ENCODE measurements at regions not wholly inside any gene's neighbourhood (a gene's known extent, or its start where the extent isn't known, plus 50 kb on each side); places are given as distances from the start of the nearest gene placed in this dataset.

- no peak for DNase-seq (ENCODE audit: extremely low read depth, low read depth, low spot score)
Measured at GRCh38 chrX:39204945-39205344, 403.7 kb downstream of the MID1IP1 start.

DNA sequence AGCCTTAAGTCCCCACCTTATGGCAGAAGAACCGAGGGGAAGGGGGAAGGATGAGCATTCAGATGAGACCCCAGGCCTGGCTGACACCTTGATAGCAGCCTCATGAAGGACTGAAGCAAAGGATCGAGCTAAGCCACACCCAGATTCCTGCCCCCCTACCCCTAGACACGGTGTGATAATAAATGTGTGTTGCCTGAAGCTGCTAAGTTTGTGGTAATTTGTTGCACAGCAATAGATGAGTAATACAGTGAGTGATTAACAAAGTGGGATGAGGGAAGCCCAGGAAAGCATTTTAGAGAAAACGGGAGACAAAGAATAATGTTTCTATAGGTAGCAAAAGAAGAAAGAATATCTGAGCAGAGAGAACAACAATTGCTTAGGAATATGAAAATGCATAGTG is 404.2 kb downstream of the MID1IP1 start:
- no peak for DNase-seq (ENCODE audit: extremely low read depth, low read depth, low spot score)

DNA sequence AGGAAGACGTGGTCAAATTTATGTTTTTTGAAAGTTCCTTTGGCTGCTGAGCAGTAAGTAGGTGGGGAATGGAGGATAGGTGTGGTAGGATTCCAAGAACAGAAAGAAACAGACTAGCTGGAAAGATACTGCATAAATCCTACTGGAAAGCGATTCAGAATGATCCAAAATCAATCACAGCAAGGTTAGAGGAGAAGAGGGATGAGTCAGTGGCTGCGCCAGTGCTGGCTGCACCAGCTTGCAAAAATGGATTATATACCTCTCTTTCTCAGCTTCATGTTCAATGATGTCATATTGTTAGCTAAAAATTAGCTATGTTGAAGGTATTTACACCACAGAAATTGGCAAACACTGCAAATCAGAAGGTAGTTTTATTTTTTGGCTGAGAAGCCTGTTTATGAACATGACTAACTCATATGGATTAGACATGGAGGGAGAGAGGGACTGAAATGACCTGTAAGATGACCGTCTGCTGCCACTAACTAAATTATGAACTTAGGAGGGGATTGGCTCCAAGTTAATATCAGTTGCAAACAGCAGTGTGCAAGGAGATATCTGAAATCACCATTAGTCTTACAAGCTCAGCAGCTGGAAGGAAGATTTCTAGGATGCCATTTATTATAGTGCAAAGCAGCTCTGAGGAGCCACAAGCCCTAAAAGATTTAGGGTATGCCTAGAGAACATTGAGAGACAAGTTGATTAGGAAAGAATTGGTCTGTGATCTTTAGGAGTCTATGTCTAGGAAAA is 405.3 kb downstream of the MID1IP1 start:
- no peak for DNase-seq (ENCODE audit: extremely low read depth, low read depth, low spot score)

DNA sequence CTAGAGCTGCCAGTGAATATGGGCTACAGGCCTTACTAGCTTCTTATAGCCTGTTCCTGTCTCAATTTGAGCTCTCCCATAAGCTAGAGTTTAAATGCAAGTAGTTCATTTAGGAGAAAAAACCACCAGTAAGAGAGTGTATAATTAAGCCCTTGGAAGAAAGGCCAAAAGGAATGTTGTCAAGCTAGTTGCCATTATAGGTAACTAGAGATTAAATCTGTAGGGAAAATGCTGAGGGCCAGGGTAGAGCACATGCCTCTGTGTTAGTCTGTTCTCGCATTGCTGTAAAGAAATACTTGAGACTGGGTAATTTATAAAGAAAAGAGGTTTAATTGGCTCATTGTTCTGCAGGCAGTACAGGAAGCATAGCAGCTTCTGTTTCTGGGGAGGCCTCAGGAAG is 410.2 kb downstream of the MID1IP1 start:
- DNase-seq (ENCODE audit: extremely low read depth, low read depth, low spot score): no peak

DNA sequence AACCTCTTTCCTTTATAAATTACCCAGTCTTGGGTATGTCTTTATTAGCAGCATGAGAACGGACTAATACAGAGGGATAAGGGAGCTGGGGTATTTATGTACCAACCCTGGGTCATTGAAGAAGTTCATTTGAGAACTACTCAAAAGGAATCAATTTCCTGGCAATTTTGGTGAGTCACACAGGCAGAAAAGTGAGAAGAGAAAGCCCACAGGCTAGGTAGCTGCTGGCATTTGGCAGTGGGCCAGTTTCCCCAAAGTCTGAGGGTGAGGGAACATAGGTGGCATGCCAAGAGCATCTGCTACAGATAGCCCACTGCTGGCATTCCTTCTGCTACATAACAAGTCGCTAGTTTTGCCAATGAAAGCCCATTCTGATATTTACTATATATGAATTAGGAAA is 411.2 kb downstream of the MID1IP1 start:
- DNase-seq (ENCODE audit: extremely low read depth, low read depth, low spot score): no peak

DNA sequence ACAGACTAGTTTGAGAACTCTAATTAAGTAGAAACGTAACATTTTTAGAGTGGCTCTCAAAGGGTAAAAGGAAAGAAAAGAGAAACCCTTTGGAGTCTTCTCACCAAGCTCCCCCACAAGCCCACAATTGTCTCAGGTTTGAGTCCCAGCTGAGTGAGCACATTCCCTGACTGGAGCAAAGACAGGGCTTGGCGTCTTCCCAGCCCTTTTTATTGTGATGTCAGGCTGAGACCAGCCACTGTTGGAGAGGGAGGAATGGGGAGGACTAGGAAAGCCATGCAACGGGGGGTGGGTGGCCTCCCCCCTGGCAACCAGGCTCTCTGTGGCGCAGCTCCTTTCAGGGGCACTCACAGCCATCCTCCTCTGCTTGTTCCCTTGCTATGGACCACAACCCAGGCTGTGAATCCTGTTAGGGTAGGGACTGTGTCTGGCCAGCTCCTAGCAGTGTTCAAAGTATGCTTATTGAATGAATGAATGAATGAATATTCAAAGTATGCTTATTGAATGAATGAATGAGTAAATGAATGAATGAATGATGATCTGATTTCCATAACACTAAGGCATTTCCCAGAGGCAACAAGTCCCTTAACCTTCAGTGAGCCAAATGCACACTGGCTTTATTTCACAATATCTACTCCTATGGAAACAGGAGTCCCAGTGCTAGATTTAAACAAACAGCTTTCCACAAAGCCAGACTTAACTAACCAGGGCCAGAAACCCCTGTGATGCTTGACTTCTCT is 413.3 kb downstream of the MID1IP1 start:
- DNase-seq (ENCODE audit: extremely low read depth, low read depth, low spot score): no peak

DNA sequence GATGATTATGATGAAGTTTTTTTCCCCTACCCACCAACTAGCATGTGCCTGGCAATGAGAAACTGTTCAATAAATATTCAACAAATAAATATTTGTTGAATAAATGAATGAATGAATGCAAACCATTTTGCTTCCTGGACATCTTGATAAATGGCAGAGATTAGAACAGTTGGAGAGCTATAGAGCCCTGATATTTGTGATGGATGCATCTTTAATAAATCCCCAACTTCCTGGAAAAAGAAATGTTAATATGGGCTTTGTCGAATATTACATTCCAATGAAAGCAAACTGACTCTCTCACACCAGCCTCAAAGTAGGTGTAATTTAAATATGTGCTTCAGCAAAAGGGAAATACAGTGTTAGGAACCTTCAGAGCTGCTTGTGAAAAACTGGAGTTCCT is 419.7 kb downstream of the MID1IP1 start:
- no peak for DNase-seq (ENCODE audit: extremely low read depth, low read depth, low spot score)

- no peak for DNase-seq (ENCODE audit: extremely low read depth, low read depth, low spot score)
Measured at GRCh38 chrX:39222346-39223113, 421.3 kb downstream of the MID1IP1 start.

GRCh38 chrX:39226251-39226650 is 425.0 kb downstream of the MID1IP1 start:
- no peak for DNase-seq (ENCODE audit: extremely low read depth, low read depth, low spot score)

- DNase-seq (ENCODE audit: extremely low read depth, low read depth, low spot score): no peak
Measured at GRCh38 chrX:39227371-39227770, 426.1 kb downstream of the MID1IP1 start.

DNA sequence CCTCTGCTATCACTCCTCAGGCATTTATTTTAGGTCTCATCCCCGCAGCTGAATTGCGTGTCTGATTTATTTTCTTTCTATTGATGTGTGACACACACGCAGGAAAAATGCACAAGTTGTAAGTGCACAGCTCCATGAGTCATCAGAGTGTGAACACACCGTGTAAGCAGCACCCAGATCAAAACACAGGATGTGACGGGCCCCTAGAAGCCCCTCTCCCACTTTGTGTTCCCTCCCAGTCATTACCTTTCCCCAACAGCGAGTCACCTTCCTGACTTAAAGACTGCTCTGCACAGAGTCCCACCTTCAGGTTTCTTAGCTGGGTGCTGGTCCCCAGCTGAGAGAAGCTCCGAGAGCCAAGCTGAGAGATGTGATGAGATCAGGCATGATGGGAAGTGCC is 436.7 kb downstream of the MID1IP1 start:
- no peak for DNase-seq (ENCODE audit: extremely low read depth, low read depth, low spot score)

DNA sequence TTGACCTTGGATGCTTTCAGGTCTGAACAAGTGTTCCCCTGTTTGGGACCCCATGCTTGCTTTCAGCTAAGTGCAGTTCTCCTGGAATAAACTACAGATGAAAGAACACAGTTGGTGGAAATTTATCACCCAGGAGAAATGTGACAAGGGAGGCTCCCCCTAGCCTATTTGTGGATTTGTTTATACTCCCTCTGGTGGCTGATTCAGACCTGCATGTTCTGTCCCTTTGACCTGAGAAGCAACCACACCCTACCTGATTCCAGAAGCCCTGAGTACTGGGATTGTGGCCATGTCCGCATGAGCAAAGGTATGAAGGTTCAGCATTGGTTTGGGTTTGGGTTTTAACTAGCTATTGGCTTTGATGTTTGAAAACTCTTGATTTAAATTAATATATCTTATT is 440.9 kb downstream of the MID1IP1 start:
- DNase-seq (ENCODE audit: extremely low read depth, low read depth, low spot score): peak; percentile 3

DNA sequence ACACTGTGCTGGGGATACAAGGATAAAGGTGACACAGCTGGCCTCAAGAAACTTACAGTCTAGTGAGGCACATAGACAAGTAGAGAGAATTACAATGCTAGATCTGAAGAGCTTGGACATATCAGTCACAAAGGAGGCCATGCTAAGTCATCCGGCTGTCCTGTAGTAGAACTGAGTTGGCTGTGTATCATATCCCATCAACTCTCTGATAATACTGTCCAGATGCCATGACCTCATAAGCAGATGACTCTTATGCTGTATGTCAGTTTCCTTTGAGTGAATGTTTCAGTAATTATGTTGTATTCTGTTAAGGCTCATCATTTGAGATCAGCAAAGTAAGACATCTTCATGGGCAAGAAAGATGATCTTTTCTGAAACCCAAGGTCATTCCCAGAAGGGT is 442.9 kb downstream of the MID1IP1 start:
- DNase-seq (ENCODE audit: extremely low read depth, low read depth, low spot score): no peak

DNA sequence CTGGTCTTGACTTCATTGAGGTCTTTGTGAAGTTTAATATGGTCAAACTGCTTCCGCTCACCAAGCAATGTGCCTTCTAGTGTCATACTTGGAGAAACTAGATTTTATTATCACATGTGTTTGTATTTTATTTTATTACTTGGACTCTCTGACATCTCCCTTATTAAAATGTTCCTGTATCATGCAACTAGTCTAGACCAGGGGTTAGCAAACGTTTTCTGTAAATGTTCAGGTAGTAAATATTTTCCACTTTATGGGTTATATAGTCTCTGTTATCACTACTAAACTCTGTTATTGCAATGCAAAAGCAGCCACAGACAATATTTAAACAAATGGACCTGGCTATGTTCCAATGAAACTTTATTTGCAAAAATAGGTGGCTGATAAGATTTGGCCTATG is 443.8 kb downstream of the MID1IP1 start:
- no peak for DNase-seq (ENCODE audit: extremely low read depth, low read depth, low spot score)

DNA sequence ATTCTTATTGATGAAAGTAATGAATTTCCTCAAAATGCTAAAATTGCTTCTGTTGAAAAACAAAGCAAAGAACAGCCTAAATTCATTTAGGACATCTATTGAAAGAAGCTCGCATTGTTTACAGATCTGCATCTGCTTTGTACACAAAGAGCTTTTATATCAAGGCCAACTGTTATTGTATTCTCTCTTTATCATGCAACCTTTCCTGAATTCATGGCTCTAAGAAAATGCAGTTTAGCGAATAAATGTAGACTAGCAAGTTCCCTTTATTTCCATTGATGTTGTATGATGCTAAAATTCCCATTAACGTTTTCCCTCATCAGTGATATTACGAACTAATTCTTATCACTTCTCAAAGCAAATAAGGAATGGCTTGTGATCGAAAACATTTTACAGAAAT is 446.3 kb downstream of the MID1IP1 start:
- DNase-seq (ENCODE audit: extremely low read depth, low read depth, low spot score): no peak

DNA sequence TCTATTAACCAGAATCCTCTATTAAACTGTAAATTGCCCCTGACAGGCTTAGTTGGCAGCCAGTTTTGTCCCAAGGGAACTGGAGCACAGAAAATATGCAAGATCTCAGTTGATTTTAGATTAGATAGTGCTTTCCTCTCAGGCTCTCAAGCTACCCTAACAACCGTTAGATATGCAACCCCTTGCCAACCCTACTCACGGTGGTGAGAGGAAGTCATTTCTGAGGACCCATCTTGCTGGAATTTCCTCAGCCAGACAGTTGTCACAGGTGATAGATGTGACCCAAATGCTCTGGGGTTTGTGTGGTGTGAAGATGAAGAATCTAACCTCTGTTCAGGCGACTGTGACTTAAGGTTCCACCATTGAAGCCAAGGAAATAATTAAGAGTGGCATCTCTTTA is 447.1 kb downstream of the MID1IP1 start:
- DNase-seq (ENCODE audit: extremely low read depth, low read depth, low spot score): no peak

DNA sequence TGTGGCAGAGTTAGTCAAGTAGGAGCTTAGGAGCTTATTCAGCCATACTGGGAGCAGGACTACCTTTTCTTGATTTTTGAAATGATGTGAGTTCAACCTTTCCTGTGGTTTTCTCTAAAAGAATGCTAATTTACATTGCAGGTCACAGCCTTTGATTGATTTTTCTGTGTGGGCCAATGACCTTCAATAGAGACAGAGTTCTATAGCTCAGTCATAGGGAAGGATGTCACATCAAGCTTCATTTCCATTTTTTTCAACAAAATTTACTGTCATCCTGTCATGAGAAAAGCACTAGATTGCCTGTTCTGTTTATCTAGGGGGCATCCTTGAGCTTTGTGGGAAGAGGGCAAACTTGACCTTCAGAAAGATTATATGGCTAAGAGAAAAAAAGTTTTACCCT is 448.7 kb downstream of the MID1IP1 start:
- no peak for DNase-seq (ENCODE audit: extremely low read depth, low read depth, low spot score)

- DNase-seq (ENCODE audit: extremely low read depth, low read depth, low spot score): no peak
Measured at GRCh38 chrX:39251995-39252394, 450.7 kb downstream of the MID1IP1 start.

DNA sequence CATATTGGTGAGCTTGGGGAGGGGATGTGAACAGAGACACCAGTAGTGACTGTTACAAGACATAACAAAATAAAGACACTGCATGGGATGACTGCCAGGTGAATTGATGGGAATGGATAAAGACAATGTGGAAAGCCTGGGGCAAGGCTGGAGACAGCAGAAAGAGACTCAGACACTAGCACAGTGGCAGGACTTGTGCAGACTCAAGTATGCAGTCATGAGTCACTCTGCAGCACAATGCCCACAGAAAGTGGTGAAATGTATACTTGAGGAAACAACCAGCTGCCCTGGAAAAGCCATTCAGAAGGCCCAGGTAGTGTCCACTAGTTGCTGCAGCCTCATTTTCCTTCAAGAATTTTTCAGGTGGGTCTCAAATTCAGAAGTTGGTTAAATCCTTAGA is 452.3 kb downstream of the MID1IP1 start:
- no peak for DNase-seq (ENCODE audit: extremely low read depth, low read depth, low spot score)

DNA sequence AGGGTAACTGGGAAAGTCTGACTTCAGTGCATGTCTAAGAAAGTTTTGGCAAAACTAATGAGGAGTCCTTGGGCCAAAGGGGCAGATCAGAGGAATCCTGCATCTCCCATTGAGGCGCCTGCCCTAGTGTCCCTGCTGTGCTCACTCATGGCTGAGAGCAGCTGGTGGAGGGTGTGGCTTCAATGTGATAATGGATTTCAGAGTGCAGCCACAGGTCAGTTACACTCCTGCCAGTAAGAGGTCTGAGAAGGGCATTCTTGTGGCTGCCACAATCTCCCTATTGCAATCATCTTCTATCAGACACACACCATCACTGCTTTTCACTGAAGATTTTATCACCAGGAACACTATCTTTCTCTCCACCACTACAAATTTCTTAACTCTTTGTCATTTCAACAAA is 457.1 kb downstream of the MID1IP1 start:
- DNase-seq (ENCODE audit: extremely low read depth, low read depth, low spot score): no peak

DNA sequence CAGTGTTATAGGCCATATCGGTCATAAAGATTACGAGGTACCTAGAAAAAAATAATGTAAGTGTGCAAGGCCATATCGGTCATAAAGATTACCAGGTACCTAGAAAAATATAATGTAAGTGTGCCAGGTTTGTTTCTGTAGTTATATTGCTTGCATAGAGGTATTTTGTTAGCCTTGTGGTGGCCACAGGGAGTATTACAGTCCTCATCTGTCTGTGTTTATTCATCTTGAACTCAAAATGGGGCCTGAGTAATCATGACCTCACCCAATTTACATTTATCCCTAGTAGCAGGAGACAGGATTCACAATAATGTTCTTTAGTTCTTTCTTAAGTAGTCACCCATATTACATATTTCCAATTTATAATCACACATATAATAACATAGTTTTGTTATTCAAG is 459.7 kb downstream of the MID1IP1 start:
- no peak for DNase-seq (ENCODE audit: extremely low read depth, low read depth, low spot score)

Measured in glomerular endothelial cell (primary cell).